ENCODE measurements at regions not wholly inside any gene's neighbourhood (a gene's known extent, or its start where the extent isn't known, plus 50 kb on each side); places are given as distances from the start of the nearest gene placed in this dataset.
"Not testable (repeated sequence)": the region's sequence is repeated elsewhere in the genome, so short reads cannot be mapped to it uniquely, and the experiment has no call there.

DNA sequence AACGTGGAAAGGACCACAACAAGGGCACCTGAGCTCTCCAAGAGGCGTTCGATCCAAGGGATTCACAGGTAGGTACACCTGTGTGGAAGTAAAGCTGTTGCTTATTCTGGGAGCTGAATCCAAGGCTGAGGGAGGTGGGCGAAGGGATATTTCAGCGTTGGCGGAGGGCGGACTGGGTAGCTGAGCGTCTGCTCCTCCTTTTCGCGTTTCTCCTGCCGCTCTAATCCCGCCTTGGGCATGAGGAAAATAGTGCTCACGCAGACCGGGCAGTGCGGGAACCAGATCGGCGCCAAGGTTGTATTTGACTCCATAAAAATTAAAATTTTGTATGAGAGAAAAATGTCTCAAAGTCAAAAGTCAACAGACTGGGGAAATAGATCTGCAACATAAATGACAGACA lies 3966.2 kb upstream of the OR11H1 start:
- H3K27me3 ChIP-seq; DNase-seq (ENCODE audit: extremely low spot score); H3K4me1 ChIP-seq; H3K36me3 ChIP-seq; intact Hi-C loops (cut with DNase I); H3K9me3 ChIP-seq; H3K4me3 ChIP-seq; H3K27ac ChIP-seq (replicated peaks in 1 of 4): not testable (repeated sequence)
- 67% methylated on average over 17 of the region's 17 CpGs for WGBS

DNA sequence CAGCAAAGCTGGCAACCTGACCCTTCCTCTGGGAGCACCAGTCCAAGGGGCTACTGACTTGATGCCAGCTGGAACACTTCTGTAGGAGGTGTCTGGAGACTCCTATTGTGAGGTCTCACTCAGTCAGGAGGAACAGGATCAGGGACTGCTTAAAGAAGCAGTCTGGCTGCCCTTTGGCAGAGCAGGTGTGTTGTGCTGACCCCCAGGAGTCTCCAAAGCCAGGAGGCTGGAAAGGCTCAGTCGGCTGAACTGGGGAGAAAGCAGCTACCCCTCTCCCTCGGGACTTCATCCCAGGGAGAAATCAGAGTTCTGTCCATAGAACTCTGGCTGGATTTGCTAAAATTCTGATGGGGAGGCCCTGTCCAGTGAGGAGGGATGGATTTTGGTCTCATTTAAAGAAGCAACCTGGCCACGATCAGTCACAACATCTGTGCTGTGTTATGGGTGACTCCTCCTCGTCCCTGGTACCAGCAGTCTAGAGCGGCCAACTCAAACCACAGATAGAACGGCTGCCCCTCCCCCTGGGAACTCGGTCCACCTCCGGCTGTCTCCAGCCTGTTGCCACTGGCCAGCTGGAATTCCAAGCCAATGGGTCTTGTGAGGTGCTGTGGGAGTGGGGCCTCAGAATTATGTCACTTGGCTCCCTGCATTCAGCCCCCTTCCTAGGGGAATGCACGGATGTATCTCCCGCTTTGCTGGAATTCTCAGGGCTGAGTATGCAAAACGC lies 3959.0 kb upstream of the OR11H1 start:
- H3K27ac ChIP-seq (replicated peaks in 1 of 4); H3K4me1 ChIP-seq; intact Hi-C loops (cut with DNase I); DNase-seq (ENCODE audit: extremely low spot score); H3K4me3 ChIP-seq; H3K36me3 ChIP-seq; H3K27me3 ChIP-seq: not testable (repeated sequence)
- 68% methylated on average over 10 of the region's 11 CpGs for WGBS
- H3K9me3 ChIP-seq, result peaks cover 0 to 47% (median 29%) of the 10 kb centered on the region in 4 donors

DNA sequence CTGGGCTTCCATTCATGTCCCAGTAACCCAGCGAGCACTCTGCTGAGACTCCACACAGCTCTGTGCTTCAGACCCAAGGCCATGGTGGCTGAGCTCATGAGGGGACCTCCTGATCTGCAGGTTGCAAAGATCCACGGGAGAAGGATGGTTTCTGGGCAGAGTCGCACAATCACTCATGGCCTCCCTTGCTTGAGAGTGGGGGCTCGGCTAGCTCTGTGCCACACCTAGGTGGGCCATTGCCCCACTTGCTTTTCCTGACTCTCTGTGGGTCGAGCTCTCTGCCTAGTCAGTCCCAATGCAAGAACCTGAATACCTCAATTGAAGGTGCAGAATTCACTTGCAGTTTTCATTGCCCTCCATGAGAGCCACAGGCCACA lies 3958.4 kb upstream of the OR11H1 start:
- H3K27ac ChIP-seq (replicated peaks in 1 of 4); intact Hi-C loops (cut with DNase I); H3K4me1 ChIP-seq; H3K4me3 ChIP-seq; H3K27me3 ChIP-seq; H3K36me3 ChIP-seq; DNase-seq (ENCODE audit: extremely low spot score): not testable (repeated sequence)
- H3K9me3 ChIP-seq, result peaks cover 0 to 52% (median 31%) of the 10 kb centered on the region in 4 donors
- 64% methylated on average over 5 of the region's 5 CpGs for WGBS

DNA sequence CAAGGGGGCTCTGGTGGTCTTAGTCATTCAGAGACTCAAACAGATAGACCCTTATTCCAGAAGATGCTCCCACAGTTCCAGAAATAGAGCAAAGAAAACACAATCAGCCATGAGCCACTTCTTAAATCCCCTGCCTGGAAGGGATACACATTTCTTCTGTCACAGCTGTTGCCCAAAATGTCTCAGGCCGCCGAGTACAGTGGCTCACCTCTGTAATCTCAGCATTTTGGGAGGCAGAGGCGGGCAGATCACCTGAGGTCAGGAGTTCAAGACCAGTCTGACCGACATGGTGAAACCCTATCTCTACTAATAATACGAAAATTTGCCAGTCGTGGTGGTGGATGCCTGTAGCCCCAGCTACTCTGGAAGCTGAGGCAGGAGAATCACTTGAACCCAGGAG lies 3954.8 kb upstream of the OR11H1 start:
- 77% methylated on average over 6 of the region's 6 CpGs for WGBS
- H3K27me3 ChIP-seq; H3K4me3 ChIP-seq; H3K36me3 ChIP-seq; H3K27ac ChIP-seq (replicated peaks in 1 of 4); intact Hi-C loops (cut with DNase I); H3K4me1 ChIP-seq; DNase-seq (ENCODE audit: extremely low spot score): not testable (repeated sequence)
- H3K9me3 ChIP-seq, result peaks cover 0 to 73% (median 43%) of the 10 kb centered on the region in 4 donors

DNA sequence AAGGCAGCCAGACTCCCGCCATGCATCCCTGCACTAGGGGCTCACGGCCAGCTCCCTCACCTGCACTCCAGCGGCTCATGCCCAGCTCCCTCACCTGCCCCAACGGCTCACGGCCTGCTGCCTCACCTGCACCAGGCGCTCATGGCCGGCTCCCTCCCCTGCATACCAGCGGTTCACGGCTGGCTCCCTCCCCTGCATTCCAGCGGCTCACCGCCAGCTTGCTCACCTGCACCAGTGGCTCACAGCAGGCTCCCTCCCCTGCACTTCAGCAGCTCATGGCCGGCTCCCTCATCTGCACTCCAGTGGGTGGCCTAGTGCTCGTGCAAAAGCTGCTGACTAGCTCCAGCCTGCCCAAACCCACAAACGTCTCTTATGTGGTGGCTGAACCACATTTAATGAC lies 3953.8 kb upstream of the OR11H1 start:
- H3K4me3 ChIP-seq; H3K27me3 ChIP-seq; intact Hi-C loops (cut with DNase I); DNase-seq (ENCODE audit: extremely low spot score); H3K27ac ChIP-seq (replicated peaks in 1 of 4); H3K4me1 ChIP-seq; H3K36me3 ChIP-seq: not testable (repeated sequence)
- WGBS, result 76% methylated on average over 14 of the region's 14 CpGs
- H3K9me3 ChIP-seq, result peaks cover 0 to 68% (median 39%) of the 10 kb centered on the region in 4 donors

DNA sequence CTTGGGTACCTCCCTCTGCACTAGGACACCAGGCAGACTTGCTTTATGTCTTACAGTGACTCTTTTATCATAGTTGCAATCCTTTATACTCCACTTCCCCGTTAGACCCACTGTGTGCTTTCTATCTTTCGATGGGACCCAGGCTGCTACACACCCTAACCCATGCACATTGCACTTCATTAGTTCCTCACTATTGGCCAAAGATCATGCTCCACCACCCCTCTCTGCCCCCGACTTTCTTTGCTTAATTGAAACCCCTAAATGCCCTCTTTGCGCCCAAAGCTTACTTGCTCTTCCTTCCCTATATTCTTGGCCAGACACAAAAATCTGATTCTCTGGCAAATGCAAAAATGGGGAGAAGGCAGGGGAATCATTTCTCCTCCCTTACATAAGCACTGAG lies 3953.3 kb upstream of the OR11H1 start:
- DNase-seq (ENCODE audit: extremely low spot score); H3K27me3 ChIP-seq: not testable (repeated sequence)
- peaks cover 0 to 63% (median 35%) of the 10 kb centered on the region in 4 donors for H3K9me3 ChIP-seq

DNA sequence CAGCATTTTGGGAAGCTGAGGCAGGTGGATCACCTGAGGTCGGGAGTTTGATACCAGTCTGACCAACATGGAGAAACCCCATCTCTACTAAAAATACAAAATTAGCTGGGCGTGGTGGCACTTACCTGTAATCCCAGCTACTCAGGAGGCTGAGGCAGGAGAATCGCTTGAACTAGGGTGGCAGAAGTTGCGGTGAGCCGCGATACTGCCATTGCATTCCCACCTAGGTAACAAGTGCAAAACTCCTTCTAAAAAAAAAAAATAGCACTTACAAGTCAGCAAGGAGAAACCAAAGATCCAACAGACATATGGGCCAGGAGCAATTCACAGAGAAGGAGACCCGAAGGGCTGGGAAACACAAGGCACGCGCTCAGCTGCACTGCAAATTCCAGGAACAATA lies 3951.3 kb upstream of the OR11H1 start:
- DNase-seq (ENCODE audit: extremely low spot score); H3K36me3 ChIP-seq; H3K27ac ChIP-seq (replicated peaks in 1 of 4); H3K4me1 ChIP-seq; intact Hi-C loops (cut with DNase I); H3K4me3 ChIP-seq; H3K27me3 ChIP-seq: not testable (repeated sequence)
- H3K9me3 ChIP-seq, result peaks cover 0 to 65% (median 38%) of the 10 kb centered on the region in 4 donors
- 75% methylated on average over 9 of the region's 9 CpGs for WGBS

More for the DNA sequence above, 3953.3 kb upstream of the OR11H1 start:
- H3K4me1 ChIP-seq; intact Hi-C loops (cut with DNase I); H3K4me3 ChIP-seq; H3K36me3 ChIP-seq; H3K27ac ChIP-seq (replicated peaks in 1 of 4): not testable (repeated sequence)
- WGBS, result 47% methylated on average over 4 of the region's 4 CpGs

DNA sequence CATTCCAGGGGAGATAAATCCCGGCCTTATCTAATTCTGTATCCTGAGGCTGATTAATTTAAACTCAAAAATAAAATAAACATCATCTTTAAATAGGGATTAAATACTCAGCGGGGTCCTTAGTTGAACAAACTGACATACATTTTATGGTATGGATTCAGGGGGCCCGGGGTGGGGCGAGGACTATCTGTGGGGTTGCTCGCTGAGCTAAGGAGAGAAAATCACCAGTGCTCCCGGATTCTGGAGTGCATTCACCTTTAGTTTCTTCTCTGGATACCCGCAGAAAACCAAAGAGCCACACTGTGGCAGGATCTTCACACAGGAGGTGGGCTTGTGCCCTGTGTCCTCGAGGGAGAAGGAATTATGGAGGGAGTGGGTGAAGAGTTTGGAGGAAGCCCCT lies 3949.9 kb upstream of the OR11H1 start:
- peaks cover 0 to 62% (median 37%) of the 10 kb centered on the region in 4 donors for H3K9me3 ChIP-seq
- intact Hi-C loops (cut with DNase I); DNase-seq (ENCODE audit: extremely low spot score); H3K27ac ChIP-seq (replicated peaks in 1 of 4); H3K4me1 ChIP-seq; H3K27me3 ChIP-seq; H3K4me3 ChIP-seq; H3K36me3 ChIP-seq: not testable (repeated sequence)
- WGBS, result 61% methylated on average over 8 of the region's 8 CpGs

DNA sequence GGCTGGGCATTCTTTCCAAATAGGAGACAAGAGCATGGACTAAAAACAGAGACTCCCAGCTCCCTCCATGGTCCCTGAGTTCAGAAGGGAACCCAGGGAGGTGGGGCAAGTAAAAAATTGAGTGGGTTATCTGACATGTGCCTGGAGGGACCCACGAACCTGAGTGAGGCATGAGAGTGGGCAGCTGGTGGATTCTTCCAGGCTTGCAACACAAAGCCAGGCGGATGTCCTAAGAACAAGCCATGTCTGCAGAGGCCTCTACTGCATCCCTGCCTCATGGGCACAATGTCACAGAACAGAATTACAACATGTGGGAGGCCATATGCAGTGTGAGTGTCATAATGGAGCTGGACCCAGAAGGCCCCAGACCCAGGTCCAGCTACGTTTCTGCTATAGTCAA lies 3949.4 kb upstream of the OR11H1 start:
- H3K36me3 ChIP-seq; H3K27me3 ChIP-seq; DNase-seq (ENCODE audit: extremely low spot score); H3K4me1 ChIP-seq; H3K27ac ChIP-seq (replicated peaks in 1 of 4); H3K4me3 ChIP-seq; intact Hi-C loops (cut with DNase I): not testable (repeated sequence)
- 44% methylated on average over 3 of the region's 3 CpGs for WGBS
- H3K9me3 ChIP-seq, result peaks cover 0 to 64% (median 37%) of the 10 kb centered on the region in 4 donors

DNA sequence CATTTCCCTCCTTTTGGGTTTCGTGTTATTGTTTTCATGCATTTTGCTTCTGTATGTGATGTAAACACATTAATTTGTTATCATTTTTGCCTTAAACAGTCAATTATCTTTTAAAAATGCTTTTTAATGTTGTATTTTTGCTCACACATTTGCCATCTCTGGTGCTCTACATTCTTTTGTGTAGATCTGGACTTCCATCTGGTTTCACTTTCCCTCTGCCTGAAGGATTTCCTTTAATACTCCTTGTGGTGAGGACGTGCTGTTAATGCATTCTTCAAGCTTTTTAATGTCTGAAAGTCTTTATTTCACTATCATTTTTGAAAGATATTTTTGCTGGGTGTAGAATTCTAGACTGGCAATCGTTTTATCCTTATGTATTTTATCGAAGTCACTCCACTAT lies 3945.9 kb upstream of the OR11H1 start:
- WGBS, result 47% methylated on average over 4 of the region's 4 CpGs
- H3K4me1 ChIP-seq; intact Hi-C loops (cut with DNase I); H3K27me3 ChIP-seq; H3K36me3 ChIP-seq; H3K27ac ChIP-seq (replicated peaks in 1 of 4); H3K4me3 ChIP-seq; DNase-seq (ENCODE audit: extremely low spot score): not testable (repeated sequence)
- peaks cover 0 to 56% (median 25%) of the 10 kb centered on the region in 4 donors for H3K9me3 ChIP-seq

DNA sequence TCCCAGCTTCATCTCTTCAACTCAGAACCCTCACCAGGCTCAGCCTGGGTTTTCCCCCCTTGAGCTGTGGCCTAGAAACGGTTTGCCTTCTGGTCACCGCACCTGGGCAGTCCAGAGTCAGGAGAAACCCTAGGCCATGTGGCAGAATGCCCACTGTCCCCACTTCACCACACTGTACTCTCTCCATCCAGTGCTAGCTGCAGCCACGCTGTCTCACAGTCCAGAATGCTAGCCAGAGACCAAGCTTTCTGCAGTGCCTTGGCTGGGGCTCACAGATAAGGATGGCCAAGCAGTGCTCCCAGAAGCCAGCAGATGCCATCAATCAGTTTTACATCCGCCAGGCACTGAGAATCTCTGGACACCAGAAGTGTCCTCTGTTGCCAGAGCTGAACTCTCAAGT lies 3943.8 kb upstream of the OR11H1 start:
- H3K4me3 ChIP-seq; intact Hi-C loops (cut with DNase I); DNase-seq (ENCODE audit: extremely low spot score); H3K27me3 ChIP-seq; H3K4me1 ChIP-seq; H3K36me3 ChIP-seq; H3K27ac ChIP-seq (replicated peaks in 1 of 4): not testable (repeated sequence)
- WGBS, result 23% methylated on average over 4 of the region's 4 CpGs
- peaks cover 0 to 53% (median 19%) of the 10 kb centered on the region in 4 donors for H3K9me3 ChIP-seq

DNA sequence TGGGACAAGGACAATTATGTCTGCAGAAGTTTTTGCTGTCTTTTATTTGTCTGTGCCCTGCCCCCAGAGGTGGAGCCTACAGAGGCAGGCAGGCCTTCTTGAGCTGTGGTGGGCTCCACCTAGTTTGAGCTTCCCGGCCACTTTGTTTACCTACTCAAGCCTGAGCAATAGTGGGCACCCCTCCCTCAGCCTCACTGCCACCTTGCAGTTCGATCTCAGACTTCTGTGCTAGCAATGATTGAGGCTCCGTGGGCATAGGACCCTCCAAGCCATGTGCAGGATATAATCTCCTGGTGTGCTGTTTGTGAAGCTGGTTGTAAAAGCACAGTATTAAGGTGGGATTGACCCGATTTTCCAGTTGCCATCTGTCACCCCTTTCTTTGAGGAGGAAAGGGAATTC lies 3933.4 kb upstream of the OR11H1 start:
- peaks cover 0 to 56% (median 33%) of the 10 kb centered on the region in 4 donors for H3K9me3 ChIP-seq
- H3K27me3 ChIP-seq; H3K4me3 ChIP-seq; H3K4me1 ChIP-seq; H3K27ac ChIP-seq (replicated peaks in 1 of 4); intact Hi-C loops (cut with DNase I); H3K36me3 ChIP-seq: not testable (repeated sequence)
- peak; percentile 0 for DNase-seq (ENCODE audit: extremely low spot score)
- WGBS, result 74% methylated on average over 4 of the region's 4 CpGs

DNA sequence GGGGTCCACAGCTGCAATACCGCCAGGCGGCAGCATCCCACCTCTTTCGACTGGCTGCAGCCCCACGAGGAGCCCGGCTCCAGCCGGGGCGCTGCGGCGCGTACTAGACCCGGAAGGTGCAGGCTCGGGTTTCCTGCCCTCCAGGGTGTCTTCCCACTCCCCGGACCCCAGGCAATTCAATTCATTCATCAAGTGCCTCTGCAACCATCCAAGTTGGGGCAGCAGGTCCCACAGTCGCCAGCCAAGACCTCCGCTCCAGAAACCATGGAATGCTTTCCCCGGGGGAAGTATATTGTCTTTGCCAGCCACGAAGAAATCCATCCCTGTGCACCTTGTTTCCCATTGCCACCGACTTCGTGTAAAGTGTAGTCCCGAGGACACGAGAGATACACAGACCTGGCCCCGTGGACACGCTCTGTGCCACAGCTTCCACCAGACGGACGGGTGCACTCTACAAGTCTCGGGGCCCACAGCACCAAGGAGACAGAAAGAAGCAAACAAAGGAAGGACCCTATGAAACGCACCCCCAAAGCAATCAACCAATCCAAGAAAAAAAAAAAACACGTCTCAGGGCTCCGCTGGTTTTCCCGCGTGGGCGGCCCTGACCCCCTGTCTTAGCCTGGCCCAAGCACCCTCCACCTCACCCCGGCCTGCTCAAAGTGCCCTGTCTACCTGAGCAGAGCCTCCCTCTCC lies 3930.2 kb upstream of the OR11H1 start:
- Histone ChIP-seq H3K9me3 (peaks cover 0 to 61% (median 28%) of the 10 kb centered on the region in 4 donors), H3K27me3 (peaks cover 0 to 16% (median 0%) of the 10 kb centered on the region in 4 donors)
- H3K36me3 ChIP-seq; H3K4me1 ChIP-seq; intact Hi-C loops (cut with DNase I); H3K4me3 ChIP-seq; H3K27ac ChIP-seq (replicated peaks in 1 of 4): not testable (repeated sequence)
- peak; percentile 91 for DNase-seq (ENCODE audit: extremely low spot score)
- 77% methylated on average over 33 of the region's 33 CpGs for WGBS

Measured in esophagus muscularis mucosa (tissue), 4 donors.